Testis (tissue), 2 donors: ENCODE measurements at regions not wholly inside any gene's neighbourhood (a gene's known extent, or its start where the extent isn't known, plus 50 kb on each side); places are given as distances from the start of the nearest gene placed in this dataset.

Experiments used
- DNase-seq: peaks from one replicate; pipeline ENCODE4 v3.0.0-alpha.2; 2019
- H3K27ac ChIP-seq, 2 donors: fragments of 200-600 bp; sonication (generic); one replicate each; pipeline ENCODE4 v1.5.1; 2019
- H3K27me3 ChIP-seq: fragments of 200-600 bp; sonication (generic); one replicate; pipeline ENCODE4 v1.5.1; 2019
- H3K36me3 ChIP-seq: fragments of 200-600 bp; sonication (generic); one replicate; pipeline ENCODE4 v1.5.1; 2017; ENCODE audit warnings: low read depth; ENCODE audit errors: missing control alignments
- H3K4me1 ChIP-seq: fragments of 200-600 bp; sonication (generic); one replicate; pipeline ENCODE4 v1.5.1; 2019
- H3K4me3 ChIP-seq, 2 donors: fragments of 200-600 bp; sonication (generic); one replicate each; pipeline ENCODE4 v1.5.1; 2017 to 2019
- H3K9me3 ChIP-seq: fragments of 200-600 bp; sonication (generic); one replicate; pipeline ENCODE4 v1.5.1; 2017
- POLR2A ChIP-seq: fragments of 450-650 bp; IDR thresholded peaks from one replicate; pipeline ENCODE4 v1.6.1; 2017; ENCODE audit warnings: antibody characterized with exemption, mild to moderate bottlenecking, moderate library complexity
- WGBS, 2 donors: methylation state at CpG; one replicate each; pipeline ENCODE4 v1.1.5; 2018; 5-methylcytosine and 5-hydroxymethylcytosine counted together
- intact Hi-C: fragments of 100-400 bp; cut with DNase I; formaldehyde crosslinking; loops from one replicate; pipeline ENCODE4 v1.15.1; 2023; ENCODE audit warnings: low total_unique reads
- TF ChIP-seq, protein P1 (sequence below), 3 experiments: fragments of 450-650 bp in 2 of 3; fragments of 200-600 bp in 1 of 3; sonication (generic) in 1 of 3; IDR thresholded peaks; one replicate each; pipeline ENCODE4 v1.5.1; 2016 to 2019; ENCODE audit warnings: antibody characterized with exemption in 3 of 3, mild to moderate bottlenecking in 2 of 3, moderate library complexity in 1 of 3

GRCh38 chr3:104412608-104413580, 953.8 kb upstream of the ALCAM start:
- intact Hi-C loops, result no loop called here
- DNase-seq, result no peak
- H3K27me3 ChIP-seq, result no peaks in the 10 kb centered on the region

DNA sequence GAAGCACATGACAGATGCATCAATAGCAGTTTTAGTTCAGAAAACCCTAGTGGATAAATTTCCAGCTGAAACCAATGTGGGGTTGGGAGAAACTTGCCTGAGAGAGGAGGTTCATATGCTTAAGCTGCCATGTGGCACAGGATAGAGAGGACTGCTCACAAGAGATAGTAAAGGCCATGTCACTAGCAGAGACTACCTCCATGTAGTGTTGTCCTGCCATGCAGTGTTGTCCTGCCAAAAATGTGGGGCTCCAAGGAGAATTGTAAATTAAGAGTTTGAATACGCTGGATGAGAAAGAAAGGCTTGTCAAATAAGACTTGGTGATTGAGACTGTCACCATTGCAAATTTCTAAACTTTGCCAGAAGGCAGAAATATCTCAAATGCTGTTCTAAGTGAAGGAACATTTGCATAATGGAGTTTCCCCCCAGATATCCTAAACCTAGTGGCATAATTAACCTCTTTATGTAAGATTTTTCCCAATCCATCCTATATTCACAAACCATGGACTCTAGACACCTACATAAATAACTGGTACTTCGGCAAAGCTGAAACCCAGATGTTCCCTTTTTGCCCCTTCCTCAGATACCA, 938.3 kb upstream of the ALCAM start:
- WGBS, 2 donors, result 87 to 94% methylated on average over 2 of the region's 2 CpGs
- Histone ChIP-seq H3K36me3 (no peaks in the 10 kb centered on the region), H3K9me3 (no peaks in the 10 kb centered on the region), H3K4me1 (peaks cover 4% of the 10 kb centered on the region), H3K4me3 (no peak overlapping the region), H3K27me3 (no peaks in the 10 kb centered on the region), H3K27ac (no peak overlapping the region)
- intact Hi-C loops, result no loop called here
- no peak for TF ChIP-seq POLR2A
- TF ChIP-seq, protein P1, sequence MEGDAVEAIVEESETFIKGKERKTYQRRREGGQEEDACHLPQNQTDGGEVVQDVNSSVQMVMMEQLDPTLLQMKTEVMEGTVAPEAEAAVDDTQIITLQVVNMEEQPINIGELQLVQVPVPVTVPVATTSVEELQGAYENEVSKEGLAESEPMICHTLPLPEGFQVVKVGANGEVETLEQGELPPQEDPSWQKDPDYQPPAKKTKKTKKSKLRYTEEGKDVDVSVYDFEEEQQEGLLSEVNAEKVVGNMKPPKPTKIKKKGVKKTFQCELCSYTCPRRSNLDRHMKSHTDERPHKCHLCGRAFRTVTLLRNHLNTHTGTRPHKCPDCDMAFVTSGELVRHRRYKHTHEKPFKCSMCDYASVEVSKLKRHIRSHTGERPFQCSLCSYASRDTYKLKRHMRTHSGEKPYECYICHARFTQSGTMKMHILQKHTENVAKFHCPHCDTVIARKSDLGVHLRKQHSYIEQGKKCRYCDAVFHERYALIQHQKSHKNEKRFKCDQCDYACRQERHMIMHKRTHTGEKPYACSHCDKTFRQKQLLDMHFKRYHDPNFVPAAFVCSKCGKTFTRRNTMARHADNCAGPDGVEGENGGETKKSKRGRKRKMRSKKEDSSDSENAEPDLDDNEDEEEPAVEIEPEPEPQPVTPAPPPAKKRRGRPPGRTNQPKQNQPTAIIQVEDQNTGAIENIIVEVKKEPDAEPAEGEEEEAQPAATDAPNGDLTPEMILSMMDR (IDR thresholded peaks at IDR 0.05), result no peak
- no peak for DNase-seq

More at GRCh38 chr3:104412608-104413580, 953.8 kb upstream of the ALCAM start:
- Histone ChIP-seq H3K27ac (no peak overlapping the region), H3K4me1 (no peaks in the 10 kb centered on the region), H3K9me3 (no peaks in the 10 kb centered on the region), H3K4me3 (no peak overlapping the region), H3K36me3 (no peaks in the 10 kb centered on the region)
- WGBS, 2 donors, result 66 to 73% methylated on average over 9 of the region's 9 CpGs
- no peak for TF ChIP-seq POLR2A
- TF ChIP-seq, protein P1 (IDR thresholded peaks at IDR 0.05), result no peak

DNA sequence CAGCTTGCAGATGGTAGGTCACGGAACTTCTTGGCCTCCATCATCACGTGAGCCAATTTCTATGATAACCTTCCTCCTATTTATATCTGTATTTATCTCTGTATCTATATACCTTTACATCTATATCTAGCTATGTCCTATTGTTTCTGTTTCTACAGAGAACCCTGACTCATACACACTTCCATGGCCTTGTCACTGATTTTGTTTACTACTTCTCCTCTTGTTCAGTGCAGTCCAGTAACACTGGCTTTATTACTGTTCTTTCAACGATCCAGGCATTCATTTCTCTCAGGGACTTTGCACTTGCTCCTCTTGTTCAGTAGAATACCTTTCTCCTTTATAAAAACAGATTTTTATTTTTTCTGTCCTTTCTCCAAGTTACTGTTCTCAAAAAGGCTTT, 937.0 kb upstream of the ALCAM start:
- H3K27ac ChIP-seq, result no peak overlapping the region
- no peaks in the 10 kb centered on the region for H3K36me3 ChIP-seq
- DNase-seq, result no peak
- intact Hi-C loops, result no loop called here
- H3K27me3 ChIP-seq, result no peaks in the 10 kb centered on the region
- TF ChIP-seq POLR2A, result no peak
- TF ChIP-seq, protein P1 (IDR thresholded peaks at IDR 0.05), result no peak
- H3K4me3 ChIP-seq, result no peak overlapping the region
- peaks cover 4% of the 10 kb centered on the region for H3K4me1 ChIP-seq
- 78 to 79% methylated on average over 3 of the region's 3 CpGs for WGBS, 2 donors
- H3K9me3 ChIP-seq, result no peaks in the 10 kb centered on the region

- intact Hi-C loops, result no loop called here
- H3K4me3 ChIP-seq, result no peak overlapping the region
- DNase-seq, result no peak
- no peaks in the 10 kb centered on the region for H3K9me3 ChIP-seq
- WGBS, 2 donors, result 83 to 87% methylated on average over 1 of the region's 1 CpG
- no peaks in the 10 kb centered on the region for H3K4me1 ChIP-seq
- H3K36me3 ChIP-seq, result no peaks in the 10 kb centered on the region
- H3K27me3 ChIP-seq, result no peaks in the 10 kb centered on the region
- H3K27ac ChIP-seq, result no peak overlapping the region
- TF ChIP-seq, protein P1 (IDR thresholded peaks at IDR 0.05), result no peak
- no peak for TF ChIP-seq POLR2A
Measured at GRCh38 chr3:104436506-104436905, 930.2 kb upstream of the ALCAM start.
